ENCODE measurements at regions not wholly inside any gene's neighbourhood (a gene's known extent, or its start where the extent isn't known, plus 50 kb on each side); places are given as distances from the start of the nearest gene placed in this dataset.

GRCh38 chr18:55787536-55788073, 199.6 kb upstream of the TCF4 start:
- Histone ChIP-seq H3K27me3 (peaks cover 0 to 84% (median 0%) of the 10 kb centered on the region in 4 donors), H3K36me3 (no peaks in the 10 kb centered on the region), H3K27ac (no peak overlapping the region), H3K4me1 (no peaks in the 10 kb centered on the region), H3K9me3 (no peaks in the 10 kb centered on the region), H3K4me3 (no peak overlapping the region)
- intact Hi-C loops (cut with DNase I), result loop anchor here (10.0 kb wide), 1 partner anchor 373 kb away; no protein-coding TSS in a partner anchor
- DNase-seq, result no peak
- 52 to 71% methylated on average over 3 of the region's 3 CpGs for WGBS, 2 donors
- TF ChIP-seq CTCF (IDR thresholded peaks at IDR 0.05) (no peak), POLR2A (IDR thresholded peaks at IDR 0.05) (no peak)

- no peak overlapping the region for H3K27ac ChIP-seq
- intact Hi-C loops (cut with DNase I), result loop anchor here (10.0 kb wide), 1 partner anchor 372 kb away; no protein-coding TSS in a partner anchor
- no peak for DNase-seq
- no peaks in the 10 kb centered on the region for H3K4me1 ChIP-seq
- peaks cover 0 to 81% (median 0%) of the 10 kb centered on the region in 4 donors for H3K27me3 ChIP-seq
- H3K36me3 ChIP-seq, result no peaks in the 10 kb centered on the region
- TF ChIP-seq POLR2A (IDR thresholded peaks at IDR 0.05), result no peak
- no peak for TF ChIP-seq CTCF (IDR thresholded peaks at IDR 0.05)
- no peak overlapping the region for H3K4me3 ChIP-seq
- H3K9me3 ChIP-seq, result no peaks in the 10 kb centered on the region
- 60 to 65% methylated on average over 2 of the region's 2 CpGs for WGBS, 2 donors
Observed at GRCh38 chr18:55786651-55787272, 198.8 kb upstream of the TCF4 start.

- H3K9me3 ChIP-seq, result no peaks in the 10 kb centered on the region
- intact Hi-C loops (cut with DNase I), result loop anchor here (10.0 kb wide), 1 partner anchor 369 kb away; no protein-coding TSS in a partner anchor
- H3K27ac ChIP-seq, result no peak overlapping the region
- no peak for DNase-seq
- TF ChIP-seq POLR2A (IDR thresholded peaks at IDR 0.05) (no peak), CTCF (IDR thresholded peaks at IDR 0.05) (no peak)
- H3K4me1 ChIP-seq, result peaks cover 0 to 27% (median 0%) of the 10 kb centered on the region in 3 donors
- H3K36me3 ChIP-seq, result no peaks in the 10 kb centered on the region
- peaks cover 0 to 87% (median 0%) of the 10 kb centered on the region in 4 donors for H3K27me3 ChIP-seq
- H3K4me3 ChIP-seq, result no peak overlapping the region
- WGBS, 2 donors, result 71 to 80% methylated on average over 2 of the region's 2 CpGs
Observed at GRCh38 chr18:55783921-55784320, 195.9 kb upstream of the TCF4 start.

GRCh38 chr18:55781481-55781957, 193.5 kb upstream of the TCF4 start:
- Histone ChIP-seq H3K4me1 (peaks cover 0 to 33% (median 0%) of the 10 kb centered on the region in 3 donors), H3K4me3 (no peak overlapping the region), H3K27me3 (peaks cover 0 to 69% (median 0%) of the 10 kb centered on the region in 4 donors), H3K9me3 (no peaks in the 10 kb centered on the region), H3K36me3 (no peaks in the 10 kb centered on the region), H3K27ac (no peak overlapping the region)
- intact Hi-C loops (cut with DNase I), result loop anchor here (10.0 kb wide), 1 partner anchor 367 kb away; no protein-coding TSS in a partner anchor
- no peak for TF ChIP-seq POLR2A (IDR thresholded peaks at IDR 0.05)
- peak in 5 of 6 experiments; percentile 31 to 64 (median 50) for TF ChIP-seq CTCF (IDR thresholded peaks at IDR 0.05)
- 46 to 50% methylated on average over 6 of the region's 6 CpGs for WGBS, 2 donors
- DNase-seq, result no peak

- no peaks in the 10 kb centered on the region for H3K36me3 ChIP-seq
- WGBS, 2 donors, result 28 to 36% methylated on average over 8 to 9 of the region's 9 CpGs
- peaks cover 0 to 62% (median 0%) of the 10 kb centered on the region in 4 donors for H3K27me3 ChIP-seq
- peak overlapping the region; percentile 50 to 78 (median 73) for H3K27ac ChIP-seq
- H3K4me1 ChIP-seq, result peaks cover 0 to 33% (median 0%) of the 10 kb centered on the region in 3 donors
- DNase-seq, result no peak
- H3K9me3 ChIP-seq, result no peaks in the 10 kb centered on the region
- TF ChIP-seq POLR2A (IDR thresholded peaks at IDR 0.05), result no peak
- no peak for TF ChIP-seq CTCF (IDR thresholded peaks at IDR 0.05)
- intact Hi-C loops (cut with DNase I), result loop anchor here (10.0 kb wide), 1 partner anchor 366 kb away; no protein-coding TSS in a partner anchor
- peak overlapping the region; percentile 48 to 75 (median 52) for H3K4me3 ChIP-seq
Observed at GRCh38 chr18:55780586-55781071, 192.6 kb upstream of the TCF4 start.
